Osteocyte (in vitro differentiated cells): ENCODE measurements at regions not wholly inside any gene's neighbourhood (a gene's known extent, or its start where the extent isn't known, plus 50 kb on each side); places are given as distances from the start of the nearest gene placed in this dataset.

Experiments used
- DNase-seq: peaks from one replicate; pipeline ENCODE4 v3.0.0; 2021; ENCODE audit warnings: mixed read lengths; ENCODE audit not compliant: unreplicated experiment; ENCODE audit errors: extremely low spot score
- H3K27ac Mint-ChIP-seq: one replicate; pipeline ENCODE4 v1.8.0; 2021; ENCODE audit warnings: mild to moderate bottlenecking, mixed read lengths; ENCODE audit not compliant: unreplicated experiment
- H3K27me3 Mint-ChIP-seq: one replicate; pipeline ENCODE4 v1.8.0; 2021; ENCODE audit warnings: mixed read lengths; ENCODE audit not compliant: unreplicated experiment
- H3K36me3 Mint-ChIP-seq: one replicate; pipeline ENCODE4 v1.8.0; 2021; ENCODE audit warnings: mixed read lengths; ENCODE audit not compliant: unreplicated experiment
- H3K4me1 Mint-ChIP-seq: one replicate; pipeline ENCODE4 v1.8.0; 2021; ENCODE audit warnings: mixed read lengths; ENCODE audit not compliant: unreplicated experiment
- H3K4me3 Mint-ChIP-seq: one replicate; pipeline ENCODE4 v1.8.0; 2021; ENCODE audit warnings: mild to moderate bottlenecking, moderate library complexity, mixed read lengths; ENCODE audit not compliant: unreplicated experiment
- H3K9me3 Mint-ChIP-seq: one replicate; pipeline ENCODE4 v1.8.0; 2021; ENCODE audit warnings: mixed read lengths; ENCODE audit not compliant: unreplicated experiment
- CTCF ChIP-seq: fragments of 200-600 bp; sonication (generic); IDR thresholded peaks from 2 replicates; pipeline ENCODE4 v1.5.0; 2021; ENCODE audit warnings: antibody characterized with exemption, mild to moderate bottlenecking, moderate library complexity

- peaks cover 33% of the 10 kb centered on the region for H3K9me3 Mint-ChIP-seq
- H3K4me3 Mint-ChIP-seq: no peak overlapping the region
- no peaks in the 10 kb centered on the region for H3K4me1 Mint-ChIP-seq
- TF ChIP-seq CTCF: no peak
- no peak overlapping the region for H3K27ac Mint-ChIP-seq
- H3K36me3 Mint-ChIP-seq: no peaks in the 10 kb centered on the region
- no peak for DNase-seq
- peaks cover 12% of the 10 kb centered on the region for H3K27me3 Mint-ChIP-seq
These were observed 239.4 kb upstream of the SPRED2 start for GRCh38 chr2:65671670-65672242.

GRCh38 chr2:65669574-65669973 is 237.2 kb upstream of the SPRED2 start:
- H3K36me3 Mint-ChIP-seq: no peaks in the 10 kb centered on the region
- no peak overlapping the region for H3K27ac Mint-ChIP-seq
- H3K27me3 Mint-ChIP-seq: peaks cover 12% of the 10 kb centered on the region
- no peak for TF ChIP-seq CTCF
- peaks cover 20% of the 10 kb centered on the region for H3K9me3 Mint-ChIP-seq
- no peak overlapping the region for H3K4me3 Mint-ChIP-seq
- H3K4me1 Mint-ChIP-seq: no peaks in the 10 kb centered on the region
- DNase-seq: no peak

DNA sequence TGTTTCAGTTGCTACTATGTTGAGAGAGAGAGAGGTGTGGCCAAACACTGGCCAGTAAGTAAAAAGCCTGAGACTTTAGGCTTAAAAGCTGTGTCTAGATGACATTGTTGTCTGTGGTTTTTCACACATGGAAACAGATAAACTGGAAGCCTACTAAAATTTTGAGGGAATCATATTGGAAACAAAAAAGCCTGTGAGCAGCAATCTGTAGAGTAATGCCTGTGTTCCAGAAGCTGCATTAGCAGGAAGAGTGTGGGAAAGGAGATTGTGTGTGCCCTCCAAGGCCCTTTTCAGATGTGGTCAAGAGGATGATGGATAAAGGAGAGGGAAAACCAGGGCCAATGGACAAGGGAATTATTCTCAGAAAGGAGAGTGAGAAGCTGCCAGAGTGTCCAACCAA is 236.3 kb upstream of the SPRED2 start:
- Mint-ChIP-seq H3K4me1 (no peaks in the 10 kb centered on the region), H3K27ac (no peak overlapping the region), H3K9me3 (peaks cover 20% of the 10 kb centered on the region), H3K36me3 (no peaks in the 10 kb centered on the region), H3K27me3 (peaks cover 9% of the 10 kb centered on the region), H3K4me3 (no peak overlapping the region)
- DNase-seq: no peak
- no peak for TF ChIP-seq CTCF

DNA sequence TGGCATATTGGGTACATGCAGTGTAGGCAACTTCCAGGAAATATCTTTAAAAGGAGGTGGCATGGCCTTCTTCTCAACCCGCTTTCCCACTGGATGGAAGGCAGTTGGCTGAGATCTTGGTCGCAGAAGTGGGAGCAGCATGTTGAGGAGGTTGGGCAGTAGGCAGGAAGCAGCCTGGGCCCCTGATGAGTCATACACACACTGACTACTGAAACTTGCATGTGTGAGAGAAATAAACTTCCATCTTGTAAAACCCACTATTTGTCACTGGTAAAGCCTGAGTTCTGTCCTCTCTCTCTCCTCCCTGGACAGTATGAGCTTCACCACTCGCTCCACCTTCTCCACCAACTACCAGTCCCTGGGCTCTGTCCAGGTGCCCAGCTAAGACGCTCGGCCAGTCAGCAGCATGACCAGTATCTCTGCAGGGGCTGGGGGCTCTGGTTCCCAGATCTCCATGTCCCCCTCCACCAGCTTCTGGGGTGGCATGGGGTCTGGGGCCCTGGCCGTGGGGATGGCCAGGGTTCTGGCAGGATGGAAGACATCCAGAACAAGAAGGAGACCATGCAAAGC is 233.8 kb upstream of the SPRED2 start:
- no peak overlapping the region for H3K27ac Mint-ChIP-seq
- H3K9me3 Mint-ChIP-seq: peaks cover 20% of the 10 kb centered on the region

GRCh38 chr2:65664931-65665330 is 232.5 kb upstream of the SPRED2 start:
- H3K4me1 Mint-ChIP-seq: no peaks in the 10 kb centered on the region
- no peaks in the 10 kb centered on the region for H3K36me3 Mint-ChIP-seq
- H3K27me3 Mint-ChIP-seq: peaks cover 13% of the 10 kb centered on the region
- TF ChIP-seq CTCF: no peak
- DNase-seq: no peak
- H3K4me3 Mint-ChIP-seq: no peak overlapping the region
- peaks cover 20% of the 10 kb centered on the region for H3K9me3 Mint-ChIP-seq
- no peak overlapping the region for H3K27ac Mint-ChIP-seq

More for the DNA sequence above, 233.8 kb upstream of the SPRED2 start:
- Mint-ChIP-seq H3K36me3 (no peaks in the 10 kb centered on the region), H3K4me3 (no peak overlapping the region), H3K27me3 (peaks cover 15% of the 10 kb centered on the region), H3K4me1 (no peaks in the 10 kb centered on the region)
- no peak for TF ChIP-seq CTCF
- DNase-seq: no peak
